CD4-positive, alpha-beta T cell (primary cell): ENCODE measurements at regions not wholly inside any gene's neighbourhood (a gene's known extent, or its start where the extent isn't known, plus 50 kb on each side); places are given as distances from the start of the nearest gene placed in this dataset.

Source experiments
- ATAC-seq: fragments of 200-7000 bp; cut with Tn5 transposase; one replicate; pipeline ENCODE4 v1.10.0; 2022; ENCODE audit warnings: mild to moderate bottlenecking; ENCODE audit not compliant: poor library complexity
- CTCF ChIA-PET: fragments of 350-600 bp; sonication (Branson Sonifier 250); formaldehyde crosslinking; loops from one replicate; lab custom pipeline; 2021; ENCODE audit warnings: antibody characterized with exemption, inconsistent platforms; lab: Charles Lee
- POLR2A ChIA-PET: fragments of 350-600 bp; sonication (Branson Sonifier 250); formaldehyde crosslinking; loops from one replicate; lab custom pipeline; 2021; ENCODE audit warnings: antibody characterized with exemption, inconsistent platforms; lab: Charles Lee
- DNase-seq, 14 experiments: peaks; one replicate each; pipeline ENCODE4 v3.0.0-alpha.2; 2013 to 2020; ENCODE audit warnings: mixed read lengths in 2 of 14
- H3K27ac ChIP-seq, 2 donors: one replicate each; pipeline versions ENCODE4 v1.5.1 to v1.7.0; 2013; ENCODE audit warnings: low read length in 2 of 2, low read depth in 1 of 2, mild to moderate bottlenecking in 1 of 2
- H3K27me3 ChIP-seq, 2 experiments: 1 replicate in 1 of 2; 2 replicates in 1 of 2; pipeline versions ENCODE4 v1.6.1 to v1.7.0; 2013; ENCODE audit warnings: low read length in 2 of 2, control low read depth in 1 of 2, mild to moderate bottlenecking in 1 of 2, moderate library complexity in 1 of 2; ENCODE audit not compliant: insufficient read depth in 2 of 2, control insufficient read depth in 1 of 2
- H3K36me3 ChIP-seq: one replicate; pipeline ENCODE4 v1.6.1; 2013; ENCODE audit warnings: low read length, control low read depth; ENCODE audit not compliant: insufficient read depth
- H3K4me1 ChIP-seq: one replicate; pipeline ENCODE4 v1.6.1; 2013; ENCODE audit warnings: low read length, control low read depth; ENCODE audit not compliant: insufficient read depth
- H3K4me3 ChIP-seq: one replicate; pipeline ENCODE4 v1.5.1; 2013; ENCODE audit warnings: mild to moderate bottlenecking, low read length, moderate library complexity
- H3K9me3 ChIP-seq, 2 experiments: 1 replicate in 1 of 2; 2 replicates in 1 of 2; pipeline versions ENCODE4 v1.6.1 to v1.7.0; 2013; ENCODE audit warnings: low read length in 2 of 2, mild to moderate bottlenecking in 2 of 2, control low read depth in 1 of 2, moderate library complexity in 1 of 2; ENCODE audit not compliant: control insufficient read depth in 1 of 2, insufficient read depth in 1 of 2
- H3K27ac Mint-ChIP-seq: one replicate; pipeline ENCODE4 v1.8.0; 2020; ENCODE audit warnings: mixed read lengths
- H3K27me3 Mint-ChIP-seq: one replicate; pipeline ENCODE4 v1.8.0; 2021; ENCODE audit warnings: mixed read lengths
- H3K36me3 Mint-ChIP-seq: one replicate; pipeline ENCODE4 v1.8.0; 2021; ENCODE audit warnings: low read depth, mixed read lengths
- H3K4me1 Mint-ChIP-seq: one replicate; pipeline ENCODE4 v1.8.0; 2021; ENCODE audit warnings: low read depth, mixed read lengths
- H3K4me3 Mint-ChIP-seq: one replicate; pipeline ENCODE4 v1.8.0; 2020; ENCODE audit warnings: mild to moderate bottlenecking, mixed read lengths
- H3K9me3 Mint-ChIP-seq: one replicate; pipeline ENCODE4 v1.8.0; 2020; ENCODE audit warnings: mixed read lengths
- CTCF ChIP-seq: fragments of 200-600 bp; IDR thresholded peaks from one replicate; pipeline ENCODE4 v1.8.0; 2022; ENCODE audit warnings: antibody characterized with exemption, mild to moderate bottlenecking
- intact Hi-C, 2 experiments: fragments of 100-400 bp; cut with DNase I in 1 of 2; cut with micrococcal nuclease in 1 of 2; formaldehyde crosslinking; loops; one replicate each; pipeline versions ENCODE4 v1.15.1 to v1.9.0; 2023 to 2025; cut with DNase I, micrococcal nuclease

- Histone ChIP-seq H3K9me3 (no peaks in the 10 kb centered on the region), H3K27ac (no peak overlapping the region), H3K4me1 (no peaks in the 10 kb centered on the region), H3K4me3 (no peak overlapping the region), H3K27me3 (no peaks in the 10 kb centered on the region), H3K36me3 (no peaks in the 10 kb centered on the region)
- CTCF ChIA-PET = no interaction called here
- peaks cover 2% of the 10 kb centered on the region for H3K9me3 Mint-ChIP-seq
- POLR2A ChIA-PET = no interaction called here
- H3K27ac Mint-ChIP-seq = no peak overlapping the region
- no peak for TF ChIP-seq CTCF
- DNase-seq = no peak
- H3K36me3 Mint-ChIP-seq = no peaks in the 10 kb centered on the region
- H3K4me1 Mint-ChIP-seq = no peaks in the 10 kb centered on the region
- intact Hi-C loops = no loop called here
- H3K27me3 Mint-ChIP-seq = no peaks in the 10 kb centered on the region
- no peak for ATAC-seq
- H3K4me3 Mint-ChIP-seq = no peak overlapping the region
Observed at GRCh38 chr15:31502541-31503229, 176.1 kb downstream of the KLF13 start.

- no peak overlapping the region for H3K27ac ChIP-seq
- CTCF ChIA-PET = interaction anchor here (0.9 kb wide), 1 partner anchor 13 kb away, joined by 3 read pairs; no protein-coding TSS in a partner anchor
- POLR2A ChIA-PET = no interaction called here
- H3K9me3 ChIP-seq = peaks cover 0 to 2% of the 10 kb centered on the region in 2 experiments
- no peak overlapping the region for H3K4me3 Mint-ChIP-seq
- H3K4me3 ChIP-seq = no peak overlapping the region
- no peaks in the 10 kb centered on the region for H3K4me1 Mint-ChIP-seq
- DNase-seq (no peak), ATAC-seq (no peak)
- H3K36me3 Mint-ChIP-seq = no peaks in the 10 kb centered on the region
- no peak overlapping the region for H3K27ac Mint-ChIP-seq
- TF ChIP-seq CTCF = no peak
- H3K27me3 Mint-ChIP-seq = no peaks in the 10 kb centered on the region
- no peaks in the 10 kb centered on the region for H3K27me3 ChIP-seq
- intact Hi-C loops = no loop called here
- no peaks in the 10 kb centered on the region for H3K4me1 ChIP-seq
- no peaks in the 10 kb centered on the region for H3K36me3 ChIP-seq
- peaks cover 2% of the 10 kb centered on the region for H3K9me3 Mint-ChIP-seq
Observed at GRCh38 chr15:31503256-31503655, 176.6 kb downstream of the KLF13 start.

DNA sequence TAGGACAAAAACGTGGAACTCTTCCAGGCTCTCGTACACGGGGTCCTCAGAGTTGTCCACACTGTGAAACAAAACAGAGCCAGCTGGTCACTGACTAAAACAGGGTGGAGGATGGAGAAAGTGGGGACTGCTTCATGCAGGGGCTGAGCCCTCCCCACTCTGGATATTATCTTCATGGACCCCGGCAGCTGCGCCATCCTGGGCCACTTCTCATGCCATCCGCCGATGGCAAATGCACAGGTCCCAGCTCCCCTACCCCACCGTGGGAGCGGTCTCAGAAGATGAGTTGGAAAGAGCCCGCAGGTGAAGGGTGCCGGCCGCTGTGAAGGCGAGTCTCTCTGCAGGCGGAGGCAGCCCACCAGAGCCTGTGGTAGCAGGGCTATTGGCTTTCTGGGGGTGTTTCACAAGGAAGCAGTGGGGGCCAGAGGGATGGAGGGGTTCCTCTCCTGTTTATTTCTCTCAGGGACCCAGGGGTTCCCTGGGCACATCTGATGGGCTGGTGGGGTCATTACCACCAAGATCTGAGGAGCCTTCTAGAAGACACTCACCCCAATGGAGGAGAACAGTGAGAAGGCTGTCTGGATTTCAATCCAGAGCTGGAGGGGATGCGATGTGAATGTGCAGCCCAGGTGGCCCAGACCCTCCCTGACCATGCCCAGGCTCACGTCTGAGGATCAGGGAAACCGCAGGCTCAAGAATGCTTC, 177.3 kb downstream of the KLF13 start:
- no peak overlapping the region for H3K27ac Mint-ChIP-seq
- intact Hi-C loops = no loop called here
- CTCF ChIA-PET = interaction anchor here (0.9 kb wide), 1 partner anchor 13 kb away, joined by 3 read pairs; no protein-coding TSS in a partner anchor

More for the DNA sequence above, 177.3 kb downstream of the KLF13 start:
- H3K4me3 ChIP-seq = no peak overlapping the region
- H3K36me3 ChIP-seq = no peaks in the 10 kb centered on the region
- H3K4me3 Mint-ChIP-seq = no peak overlapping the region
- H3K9me3 Mint-ChIP-seq = peaks cover 2% of the 10 kb centered on the region
- ATAC-seq = no peak
- no peaks in the 10 kb centered on the region for H3K36me3 Mint-ChIP-seq
- H3K9me3 ChIP-seq = peaks cover 0 to 7% of the 10 kb centered on the region in 2 experiments
- no peak overlapping the region for H3K27ac ChIP-seq
- no peaks in the 10 kb centered on the region for H3K27me3 Mint-ChIP-seq
- no peaks in the 10 kb centered on the region for H3K4me1 ChIP-seq
- TF ChIP-seq CTCF = no peak
- no peaks in the 10 kb centered on the region for H3K4me1 Mint-ChIP-seq
- H3K27me3 ChIP-seq = no peaks in the 10 kb centered on the region
- POLR2A ChIA-PET = no interaction called here
- no peak for DNase-seq
